GM21367 (cell line): ENCODE measurements at regions not wholly inside any gene's neighbourhood (a gene's known extent, or its start where the extent isn't known, plus 50 kb on each side); places are given as distances from the start of the nearest gene placed in this dataset.

Source experiments
- ATAC-seq: cut with Tn5 transposase; IDR thresholded peaks from one replicate; pipeline ENCODE4 v1.9.1; 2021; ENCODE audit not compliant: unreplicated experiment

DNA sequence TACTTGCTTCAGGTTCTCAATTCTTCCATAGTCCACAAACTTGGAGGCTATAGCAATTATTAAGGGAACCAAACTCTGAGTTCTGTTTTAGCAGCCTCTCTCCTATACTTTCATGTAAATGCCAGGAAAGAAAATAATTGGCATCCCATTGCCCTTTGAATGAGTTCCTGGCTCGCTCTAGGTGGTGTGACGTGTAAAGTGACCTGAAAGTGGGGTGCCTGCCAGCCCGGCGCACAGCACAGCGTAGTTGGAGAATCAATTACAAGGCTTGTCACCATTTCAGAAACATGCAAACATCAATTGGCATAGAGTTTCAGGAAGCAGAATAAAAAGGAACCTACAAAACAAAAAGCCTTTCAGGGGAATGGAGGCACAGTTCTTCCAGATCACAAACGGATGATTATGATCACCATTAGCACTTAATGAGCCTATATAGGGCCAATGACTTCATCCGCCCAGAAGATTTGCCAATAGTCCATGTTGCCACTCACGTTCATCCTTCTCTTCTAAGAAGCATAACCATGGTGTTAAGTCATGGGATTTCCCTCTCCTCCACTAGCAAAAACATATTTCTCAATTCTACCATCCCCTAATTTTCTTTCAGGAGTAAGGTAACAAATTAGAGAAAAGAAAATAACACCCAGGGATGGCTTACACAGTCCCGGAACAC, 354.6 kb upstream of the ADGRL2 start:
- no peak for ATAC-seq

DNA sequence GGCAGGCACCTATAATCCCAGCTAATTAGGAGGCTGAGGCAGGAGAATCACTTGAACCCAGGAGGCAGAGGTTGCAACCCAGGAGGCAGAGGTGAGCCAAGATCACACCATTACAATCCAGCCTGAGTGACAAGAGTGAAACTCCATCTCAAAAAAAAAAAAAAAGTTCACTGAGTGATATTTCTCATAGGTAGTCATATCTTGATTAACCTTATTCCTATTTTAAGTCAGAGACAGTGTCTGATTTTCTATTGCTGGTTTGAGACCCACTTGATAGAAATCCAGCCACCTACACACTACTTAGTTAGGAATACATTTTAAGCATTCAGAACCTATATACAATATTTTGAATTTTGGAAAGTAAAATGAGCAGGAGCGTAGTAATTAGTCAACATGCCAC, 357.4 kb upstream of the ADGRL2 start:
- no peak for ATAC-seq

DNA sequence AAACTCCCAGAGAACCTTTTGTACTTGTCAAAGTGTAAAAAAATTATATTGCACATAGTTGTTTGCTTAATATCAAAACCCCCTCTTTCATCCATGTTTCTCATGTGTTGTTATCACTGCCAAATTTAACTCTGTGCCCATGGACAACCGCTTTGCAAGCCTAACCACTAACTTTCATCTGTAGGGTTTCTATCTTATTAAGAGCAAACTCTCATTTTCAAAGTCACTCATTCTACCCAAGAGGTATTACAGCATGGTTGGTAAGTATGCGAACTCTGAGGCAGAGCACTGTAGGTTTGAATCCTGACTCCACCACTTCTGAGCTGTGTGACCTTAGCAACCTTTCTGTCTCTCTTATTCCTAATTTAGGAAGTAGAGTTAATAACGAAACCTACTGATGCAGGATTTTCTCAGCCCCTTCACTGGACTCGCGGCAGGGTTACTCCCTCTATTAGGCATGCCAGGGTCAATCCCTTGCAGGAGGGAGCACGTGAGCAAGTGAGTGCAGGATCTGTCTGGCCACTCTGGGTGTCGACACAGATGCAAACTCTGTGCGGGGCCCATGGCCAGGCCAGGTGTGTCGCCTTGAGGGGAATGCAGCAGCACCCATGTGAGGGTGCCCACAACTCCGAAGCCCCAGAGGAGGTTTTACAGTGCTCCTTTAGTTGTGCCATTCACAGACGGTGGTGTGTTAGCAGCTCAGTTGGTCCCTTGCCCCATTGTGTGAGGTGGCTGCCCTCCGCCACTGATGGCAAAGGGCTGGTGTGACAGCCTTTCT, 361.5 kb upstream of the ADGRL2 start:
- ATAC-seq, result peak; percentile 57

DNA sequence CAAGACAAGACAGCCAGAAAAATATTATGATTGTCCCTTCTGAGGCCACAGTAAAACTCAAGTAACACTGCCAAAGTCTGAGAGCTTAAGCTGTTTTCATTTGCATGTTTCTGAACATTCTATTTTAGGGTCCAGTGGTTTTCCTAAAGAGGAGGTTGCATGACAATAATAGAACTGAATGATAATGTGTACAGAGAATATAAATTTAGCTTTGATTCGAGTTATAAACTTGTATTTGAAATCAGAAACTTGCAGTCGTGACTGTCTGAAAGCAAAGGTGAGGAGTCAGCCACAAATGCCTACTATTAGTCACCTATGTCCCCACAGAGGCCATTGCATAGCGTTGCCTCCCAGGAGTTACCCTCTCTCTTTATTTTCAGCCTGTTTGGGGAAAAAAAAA, 363.1 kb upstream of the ADGRL2 start:
- peak; percentile 69 for ATAC-seq

DNA sequence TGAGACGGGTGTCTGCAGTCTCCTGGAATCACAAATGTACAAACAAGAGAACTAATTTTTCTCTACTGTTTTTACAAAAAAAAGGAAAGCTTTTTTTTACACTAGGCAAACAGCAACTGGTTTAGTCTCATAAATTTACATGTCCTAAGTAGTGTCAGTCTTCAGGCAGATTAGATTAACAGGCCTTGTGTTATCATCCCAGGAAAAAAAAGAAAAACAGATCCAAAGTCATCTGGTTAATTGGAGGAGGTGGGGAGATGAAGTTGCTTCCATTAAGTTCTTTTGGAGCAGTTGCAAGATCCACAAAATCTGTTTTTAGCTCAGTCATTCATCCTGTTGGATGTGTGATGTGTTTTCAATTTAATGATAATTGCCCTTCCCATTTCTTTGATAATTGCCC, 363.5 kb upstream of the ADGRL2 start:
- no peak for ATAC-seq

DNA sequence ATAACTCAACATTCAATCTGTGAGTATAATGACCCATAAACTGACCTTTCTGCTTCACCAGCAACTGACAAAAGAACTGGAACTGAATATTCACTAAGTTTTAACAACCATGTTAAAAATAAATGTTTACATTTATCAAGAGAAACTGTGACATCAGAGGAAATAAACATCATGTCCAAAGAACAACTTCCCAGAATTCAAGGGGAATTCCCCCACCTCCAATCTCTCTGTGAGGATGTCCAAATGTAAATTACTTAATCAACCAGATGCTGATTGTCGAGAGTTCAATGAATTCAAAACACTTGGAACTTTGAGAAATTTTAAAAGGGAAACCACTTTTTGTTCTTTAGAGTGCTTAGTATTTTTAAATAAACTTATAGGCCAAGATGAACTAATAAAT, 365.6 kb upstream of the ADGRL2 start:
- no peak for ATAC-seq

DNA sequence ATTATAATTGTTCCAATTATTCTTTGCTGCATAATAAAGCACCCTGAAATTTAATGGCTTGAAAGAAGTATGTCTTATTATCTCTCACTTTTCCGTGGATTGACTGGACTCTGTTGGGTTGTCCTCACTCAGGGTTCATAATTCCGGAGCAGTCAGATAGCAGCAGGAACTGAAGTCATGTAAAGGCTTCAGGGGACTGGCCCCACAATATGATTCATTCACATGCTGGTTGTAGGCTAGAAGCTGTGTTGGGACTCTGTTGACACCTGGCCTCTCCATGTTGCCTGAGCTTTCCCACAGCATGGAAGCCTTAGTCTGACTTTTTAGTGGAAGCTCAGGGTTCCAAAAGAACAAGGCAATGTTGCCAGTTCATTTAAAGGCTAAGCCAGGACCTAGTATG, 367.1 kb upstream of the ADGRL2 start:
- no peak for ATAC-seq

DNA sequence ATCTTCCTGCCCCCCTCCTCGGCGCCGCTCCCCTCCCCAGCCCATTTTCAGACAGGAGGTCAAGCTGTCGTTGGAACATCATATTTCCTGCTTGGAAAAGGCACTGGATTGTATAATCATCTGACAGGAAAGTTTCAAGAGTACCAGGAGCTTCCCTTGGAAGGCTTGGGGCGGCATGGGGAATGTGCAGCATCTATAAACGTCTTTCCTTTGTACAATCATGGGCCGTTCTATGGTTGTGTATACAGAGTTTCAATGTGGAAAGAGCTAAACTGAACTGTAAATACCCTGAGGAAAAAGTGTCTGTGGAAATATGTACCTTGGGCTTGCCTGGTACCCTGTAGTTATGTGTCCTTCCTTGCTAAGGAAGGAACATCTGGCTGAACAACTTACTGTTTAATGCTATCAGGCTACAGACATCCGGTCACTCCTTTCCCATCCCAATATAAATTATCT, 368.1 kb upstream of the ADGRL2 start:
- ATAC-seq, result no peak

DNA sequence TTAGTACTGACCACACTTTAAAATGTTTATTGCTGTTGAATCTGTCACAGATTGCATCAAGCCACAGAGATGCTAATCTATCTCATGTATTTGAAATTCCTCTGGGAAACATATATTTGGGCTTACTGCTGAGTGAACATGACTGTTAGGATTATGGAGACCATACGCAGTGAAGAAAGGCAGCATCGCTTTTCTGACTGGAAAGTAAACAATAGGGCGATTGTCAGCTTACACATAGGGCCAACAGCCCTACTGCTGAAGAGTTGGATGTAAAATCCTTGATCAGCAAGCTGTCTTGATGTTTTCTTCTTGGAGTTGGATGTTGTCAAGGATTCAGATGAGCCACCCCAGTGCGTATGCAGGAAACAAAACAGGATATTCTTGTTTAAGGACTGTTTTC, 368.7 kb upstream of the ADGRL2 start:
- no peak for ATAC-seq

DNA sequence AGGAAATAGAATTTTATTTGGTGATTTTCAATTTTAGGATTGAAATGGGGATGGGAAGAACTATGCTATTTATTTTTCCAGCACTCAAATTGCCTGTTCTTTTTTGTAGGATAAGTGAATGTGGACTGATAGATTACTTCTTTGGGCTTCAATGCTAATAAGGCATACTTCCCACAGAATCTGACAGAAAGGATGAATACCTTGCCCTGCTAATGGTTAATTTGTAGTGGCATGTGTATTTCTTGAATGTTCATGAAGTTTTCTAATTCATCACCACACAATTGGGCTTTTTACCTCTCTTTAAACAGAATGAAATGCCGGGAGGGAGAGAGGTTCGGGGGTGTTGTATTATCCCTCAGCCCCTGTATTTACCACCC, 369.1 kb upstream of the ADGRL2 start:
- no peak for ATAC-seq

DNA sequence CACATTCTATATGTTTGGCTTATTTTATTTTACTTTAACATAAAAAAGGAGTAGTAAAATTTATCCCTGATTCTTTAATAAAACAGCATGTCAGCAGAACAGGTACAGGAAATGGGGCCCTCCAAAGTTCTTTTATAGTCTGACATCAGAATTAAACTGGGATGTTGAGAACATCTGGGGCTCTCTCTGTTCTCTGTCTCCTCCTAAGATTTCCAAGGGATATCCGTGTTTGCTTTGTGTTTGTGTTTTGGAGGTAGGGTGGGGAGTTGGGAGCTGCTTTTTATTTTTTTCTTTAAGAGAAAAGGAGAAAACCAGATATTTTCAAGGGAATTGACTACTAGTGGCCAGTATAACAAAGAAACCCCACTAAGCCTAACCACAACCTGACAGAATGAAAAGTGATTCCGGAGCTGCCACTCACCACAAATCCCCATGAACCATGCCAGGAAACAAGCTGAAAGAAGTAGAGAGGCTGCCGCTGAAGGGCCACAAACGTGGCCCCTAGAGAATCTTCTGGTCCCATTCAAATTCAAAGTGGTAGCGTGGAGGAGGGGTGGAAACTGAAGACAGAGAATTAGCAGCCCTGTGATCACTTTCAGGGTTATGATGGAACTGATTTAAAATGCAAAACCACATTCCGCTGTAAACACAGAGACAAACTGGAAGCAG, 369.6 kb upstream of the ADGRL2 start:
- ATAC-seq, result no peak

DNA sequence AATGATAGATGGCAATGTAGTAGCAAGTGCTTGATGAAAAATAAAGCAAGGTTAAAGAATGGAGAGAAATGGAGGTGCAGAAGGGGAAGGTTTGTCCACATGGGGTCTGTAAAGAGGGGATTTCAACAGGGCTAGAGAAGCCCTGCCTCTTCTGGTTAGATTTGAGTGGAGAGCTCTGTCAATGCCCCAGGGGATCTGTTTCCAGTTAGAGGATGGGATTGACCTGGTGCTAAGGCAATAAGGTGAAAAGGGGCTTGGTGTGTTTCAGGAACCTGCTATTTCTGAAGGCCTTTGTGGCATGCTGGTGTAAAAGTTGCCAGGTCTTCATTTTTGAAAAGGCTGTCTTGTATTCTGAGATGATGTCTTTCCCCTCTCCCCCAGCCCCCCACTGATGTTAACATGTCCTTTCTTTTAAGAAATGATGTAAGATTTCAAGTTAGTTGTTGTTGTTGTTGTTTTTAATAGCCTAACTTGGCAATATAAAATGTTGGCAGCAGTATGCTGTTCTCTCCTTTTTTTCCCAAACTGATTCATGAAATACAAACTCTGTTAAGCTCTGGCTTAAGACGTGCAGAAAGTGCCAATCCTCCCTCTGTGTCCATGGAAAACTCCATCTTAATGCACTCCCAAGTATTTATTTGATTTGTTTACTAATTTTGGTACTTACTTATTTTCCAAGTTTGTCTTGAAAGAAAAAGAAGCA, 370.3 kb upstream of the ADGRL2 start:
- no peak for ATAC-seq

DNA sequence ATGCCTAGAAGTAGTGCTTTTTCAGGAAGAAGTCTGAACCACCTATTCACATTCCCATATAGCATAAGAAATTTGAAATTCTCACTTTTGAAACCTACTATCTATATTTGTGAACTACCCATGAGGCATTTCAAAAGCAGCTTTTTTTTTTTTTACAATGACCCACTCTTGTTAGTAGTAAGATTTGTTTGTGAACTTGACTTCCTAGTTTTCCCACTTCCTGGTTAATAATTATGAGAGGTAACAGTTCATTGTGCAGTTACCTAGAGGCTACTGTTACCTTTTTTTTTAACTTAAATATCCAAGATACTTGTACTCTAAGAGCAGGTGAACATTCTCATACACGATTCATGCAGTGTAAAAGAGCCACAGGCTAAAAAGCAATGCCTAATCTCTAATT, 371.7 kb upstream of the ADGRL2 start:
- no peak for ATAC-seq

DNA sequence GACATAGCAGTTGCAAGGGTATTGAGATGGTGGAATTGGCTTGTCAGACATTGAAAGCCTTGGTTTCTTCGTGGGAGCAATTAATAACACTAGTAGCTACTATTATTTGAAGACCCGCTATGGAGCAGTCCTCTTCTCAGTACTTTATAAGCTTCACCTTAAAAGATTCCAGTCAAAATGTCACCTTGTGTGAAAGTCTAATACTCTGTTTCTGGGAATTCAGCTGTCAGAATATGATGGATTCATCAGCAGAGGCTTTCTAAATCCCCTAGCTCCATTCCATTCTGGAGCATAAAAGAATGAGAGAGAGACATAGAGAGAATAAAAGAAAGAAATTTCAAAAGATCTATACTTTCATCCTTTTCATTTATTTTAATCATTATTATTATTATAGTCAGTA, 375.9 kb upstream of the ADGRL2 start:
- no peak for ATAC-seq

DNA sequence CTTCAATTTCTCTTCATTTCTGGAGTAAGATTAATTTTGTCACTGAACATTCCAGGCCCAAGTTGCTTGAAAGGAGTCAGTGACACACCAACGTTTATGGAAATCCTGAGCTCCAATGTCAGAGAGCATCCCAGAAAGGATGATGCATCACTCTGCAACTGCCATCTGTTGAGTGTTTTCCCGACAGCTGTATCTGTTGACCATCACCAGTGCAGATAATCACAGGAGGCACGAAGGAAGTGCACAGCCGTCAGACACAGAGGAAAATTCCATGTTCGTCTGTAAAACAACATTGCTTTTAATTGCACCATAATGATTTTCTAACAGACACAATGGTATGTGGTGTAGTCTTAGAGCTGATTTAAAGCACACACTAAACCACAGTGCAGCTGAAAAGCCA, 376.7 kb upstream of the ADGRL2 start:
- no peak for ATAC-seq

DNA sequence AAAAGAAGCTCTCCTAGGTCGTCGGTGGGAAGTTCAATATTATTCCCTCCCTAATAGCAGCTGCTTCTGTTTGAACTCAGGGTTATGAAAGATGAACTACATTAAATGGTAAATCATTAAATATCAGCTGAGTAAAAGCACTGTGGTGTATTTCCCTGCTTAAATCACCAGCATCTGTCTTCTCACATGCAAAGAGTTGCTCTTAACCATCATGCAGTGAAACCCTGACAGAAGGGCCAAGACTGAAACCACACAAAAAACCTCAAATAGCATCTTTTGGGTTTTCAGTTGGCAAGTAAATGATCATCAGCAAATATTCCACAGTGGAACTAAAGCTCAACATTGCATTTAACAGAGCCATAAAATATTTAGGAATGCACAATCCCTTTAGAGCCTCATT, 380.0 kb upstream of the ADGRL2 start:
- peak; percentile 64 for ATAC-seq

DNA sequence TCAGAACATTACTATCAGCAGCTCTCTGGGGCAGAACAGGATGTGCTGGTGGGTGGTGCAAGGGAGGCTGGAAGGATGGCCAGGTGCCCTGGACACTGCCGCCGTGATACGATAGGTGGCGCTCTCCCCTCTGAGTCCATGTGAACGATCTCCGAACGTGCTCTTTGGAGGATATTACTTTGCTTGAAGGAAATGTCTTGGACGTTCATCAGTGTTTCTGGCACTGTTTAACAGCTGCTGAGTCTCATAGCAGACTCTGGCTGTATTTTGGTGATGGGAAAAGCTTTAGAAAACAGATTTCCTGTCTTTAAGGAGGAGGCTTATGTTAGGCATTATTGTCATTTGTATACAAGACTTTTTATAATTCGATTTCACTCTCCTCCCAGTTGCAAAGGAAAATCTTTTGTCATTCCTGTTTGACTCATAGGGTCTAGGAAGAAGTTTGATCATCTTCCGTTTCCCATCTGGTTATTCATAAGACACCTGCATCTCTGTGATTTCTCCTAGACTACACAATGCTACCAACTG, 386.2 kb upstream of the ADGRL2 start:
- peak; percentile 95 for ATAC-seq

DNA sequence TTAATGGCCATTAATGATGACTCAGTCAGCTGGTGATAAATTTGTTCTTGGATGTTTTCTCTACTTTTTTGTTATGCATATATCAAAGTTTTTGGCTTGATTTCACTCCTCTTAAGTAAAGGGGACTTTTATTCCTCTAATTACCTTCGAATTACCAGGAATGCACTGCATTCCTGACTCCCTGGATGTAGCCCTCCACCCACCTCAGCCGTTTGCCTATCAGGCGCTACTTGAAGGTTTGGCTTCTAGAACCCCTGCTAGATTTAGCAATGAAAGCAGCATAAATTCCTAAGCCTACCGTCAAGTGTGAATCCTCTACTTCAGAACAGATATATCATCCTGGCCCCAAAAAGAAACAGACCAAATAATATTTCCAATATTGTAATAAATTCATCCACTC, 387.8 kb upstream of the ADGRL2 start:
- no peak for ATAC-seq

DNA sequence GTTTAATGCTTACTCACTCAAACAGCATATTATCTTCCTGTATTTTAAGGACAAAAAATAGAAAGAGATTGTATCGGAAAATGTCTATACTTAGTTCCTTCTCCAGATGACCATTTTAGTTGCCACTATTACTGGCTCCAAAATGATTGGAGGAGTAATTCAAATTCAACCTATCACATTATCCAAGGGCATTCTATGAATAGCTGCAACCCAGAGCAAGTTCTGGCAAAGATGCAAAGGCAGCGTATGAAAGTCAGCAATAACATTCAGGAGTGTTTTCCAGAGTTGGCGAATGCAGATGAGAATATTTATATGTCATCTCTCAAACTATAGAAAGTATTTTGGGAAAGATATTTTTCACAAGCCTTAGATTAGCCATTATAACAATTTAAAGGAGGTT, 389.8 kb upstream of the ADGRL2 start:
- no peak for ATAC-seq

DNA sequence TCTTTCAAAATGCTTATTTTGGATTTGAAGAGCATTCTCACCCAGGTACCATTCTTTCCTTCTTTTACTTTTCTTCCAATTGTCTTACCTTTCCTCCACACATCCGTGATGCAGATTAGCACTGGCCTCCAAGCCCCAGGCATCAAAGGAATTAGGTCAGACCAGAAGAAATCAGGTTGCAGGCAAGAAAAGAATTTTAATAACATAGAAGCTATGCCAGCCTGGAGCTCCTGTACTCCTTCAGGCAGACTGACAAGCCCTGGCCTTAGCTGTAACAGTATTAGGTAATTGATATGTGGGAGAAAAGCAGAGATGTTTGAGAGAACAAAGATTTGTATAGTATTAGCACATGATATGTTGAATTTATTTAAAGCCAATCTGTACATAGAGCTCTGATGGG, 390.4 kb upstream of the ADGRL2 start:
- ATAC-seq, result no peak

DNA sequence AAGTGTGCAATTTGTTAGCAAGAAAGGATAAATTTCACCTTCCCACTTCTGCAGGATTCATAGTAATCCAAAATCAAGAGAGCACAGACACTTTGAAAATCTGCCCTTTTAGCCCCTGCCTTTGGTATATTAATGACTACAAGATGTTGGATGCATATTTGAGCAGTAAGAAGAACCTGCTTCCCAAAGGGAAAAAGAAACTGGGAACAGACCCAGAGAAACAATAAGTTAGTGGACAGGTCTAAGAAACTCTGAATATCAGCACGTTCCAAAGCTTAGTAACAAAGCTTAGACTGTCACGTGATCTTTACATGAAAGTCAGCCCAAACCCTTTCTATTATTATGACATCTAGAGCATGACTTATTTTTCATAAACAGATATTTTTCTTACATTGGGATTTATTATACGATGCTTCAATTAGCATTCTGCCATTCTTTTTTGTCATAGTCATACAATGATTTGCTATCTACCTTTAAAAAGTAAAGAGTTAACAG, 390.9 kb upstream of the ADGRL2 start:
- ATAC-seq, result no peak
